ENCODE measurements at regions not wholly inside any gene's neighbourhood (a gene's known extent, or its start where the extent isn't known, plus 50 kb on each side); places are given as distances from the start of the nearest gene placed in this dataset.

DNA sequence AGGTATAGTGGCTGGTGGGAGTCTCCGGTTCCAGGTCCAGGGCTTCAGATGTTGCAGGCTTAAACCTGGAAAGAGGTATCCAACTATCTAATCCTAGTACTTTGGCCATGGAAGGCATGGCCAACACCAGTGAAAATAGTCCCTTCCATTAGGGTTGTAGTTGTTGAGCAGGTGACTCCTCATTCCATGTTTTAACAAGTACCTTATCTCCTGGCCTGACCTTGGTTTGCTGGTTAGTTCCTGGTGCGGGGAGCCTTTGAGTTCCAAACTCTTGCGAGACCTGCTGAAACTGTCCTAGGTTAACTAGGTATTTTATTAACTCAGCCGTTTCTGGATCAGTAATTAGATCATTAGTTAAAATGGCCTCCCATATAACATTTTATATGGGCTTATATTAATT lies 128.9 kb downstream of the GPCPD1 start:
- TF ChIP-seq, protein P1, sequence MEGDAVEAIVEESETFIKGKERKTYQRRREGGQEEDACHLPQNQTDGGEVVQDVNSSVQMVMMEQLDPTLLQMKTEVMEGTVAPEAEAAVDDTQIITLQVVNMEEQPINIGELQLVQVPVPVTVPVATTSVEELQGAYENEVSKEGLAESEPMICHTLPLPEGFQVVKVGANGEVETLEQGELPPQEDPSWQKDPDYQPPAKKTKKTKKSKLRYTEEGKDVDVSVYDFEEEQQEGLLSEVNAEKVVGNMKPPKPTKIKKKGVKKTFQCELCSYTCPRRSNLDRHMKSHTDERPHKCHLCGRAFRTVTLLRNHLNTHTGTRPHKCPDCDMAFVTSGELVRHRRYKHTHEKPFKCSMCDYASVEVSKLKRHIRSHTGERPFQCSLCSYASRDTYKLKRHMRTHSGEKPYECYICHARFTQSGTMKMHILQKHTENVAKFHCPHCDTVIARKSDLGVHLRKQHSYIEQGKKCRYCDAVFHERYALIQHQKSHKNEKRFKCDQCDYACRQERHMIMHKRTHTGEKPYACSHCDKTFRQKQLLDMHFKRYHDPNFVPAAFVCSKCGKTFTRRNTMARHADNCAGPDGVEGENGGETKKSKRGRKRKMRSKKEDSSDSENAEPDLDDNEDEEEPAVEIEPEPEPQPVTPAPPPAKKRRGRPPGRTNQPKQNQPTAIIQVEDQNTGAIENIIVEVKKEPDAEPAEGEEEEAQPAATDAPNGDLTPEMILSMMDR (conservative IDR thresholded peaks at IDR 0.05) = no peak
- no peak for TF ChIP-seq ZFX (IDR thresholded peaks at IDR 0.05)

All from C4-2B (cell line).